Right renal cortex interstitium (tissue), 3 donors: ENCODE measurements at regions not wholly inside any gene's neighbourhood (a gene's known extent, or its start where the extent isn't known, plus 50 kb on each side); places are given as distances from the start of the nearest gene placed in this dataset.
"Not testable (repeated sequence)": the region's sequence is repeated elsewhere in the genome, so short reads cannot be mapped to it uniquely, and the experiment has no call there.

Experiments
- DNase-seq, 3 donors: peaks; one replicate each; pipeline ENCODE4 v3.0.0-alpha.2; 2013; ENCODE audit warnings: low read depth in 3 of 3, low spot score in 2 of 3

GRCh38 chr14:27849193-27849592 is 917.4 kb upstream of the FOXG1 start:
- DNase-seq, result not testable (repeated sequence)

- DNase-seq, result no peak
Measured at GRCh38 chr14:27862684-27863083, 903.9 kb upstream of the FOXG1 start.

- peak in 1 of 3 donors; percentile 13 for DNase-seq
Measured at GRCh38 chr14:27863166-27863565, 903.4 kb upstream of the FOXG1 start.

GRCh38 chr14:27881063-27881462 is 885.5 kb upstream of the FOXG1 start:
- DNase-seq, result no peak

- DNase-seq, result no peak
Measured at GRCh38 chr14:27881646-27882045, 884.9 kb upstream of the FOXG1 start.

- no peak for DNase-seq
Measured at GRCh38 chr14:27886256-27886655, 880.3 kb upstream of the FOXG1 start.

GRCh38 chr14:27890259-27890658 is 876.3 kb upstream of the FOXG1 start:
- no peak for DNase-seq

- not testable (repeated sequence) for DNase-seq
Measured at GRCh38 chr14:27908484-27908883, 858.1 kb upstream of the FOXG1 start.

GRCh38 chr14:27916326-27916725 is 850.3 kb upstream of the FOXG1 start:
- no peak for DNase-seq

- no peak for DNase-seq
Measured at GRCh38 chr14:27917896-27918295, 848.7 kb upstream of the FOXG1 start.

- DNase-seq, result no peak
Measured at GRCh38 chr14:27927519-27927918, 839.1 kb upstream of the FOXG1 start.

- no peak for DNase-seq
Measured at GRCh38 chr14:27929797-27930347, 836.7 kb upstream of the FOXG1 start.

GRCh38 chr14:27938392-27938791 is 828.2 kb upstream of the FOXG1 start:
- no peak for DNase-seq

GRCh38 chr14:27945512-27945911 is 821.1 kb upstream of the FOXG1 start:
- DNase-seq, result no peak

GRCh38 chr14:27958757-27959156 is 807.8 kb upstream of the FOXG1 start:
- no peak for DNase-seq

GRCh38 chr14:27995691-27996090 is 770.9 kb upstream of the FOXG1 start:
- no peak for DNase-seq

GRCh38 chr14:28001002-28001401 is 765.6 kb upstream of the FOXG1 start:
- DNase-seq, result no peak

- DNase-seq, result no peak
Measured at GRCh38 chr14:28012629-28013415, 753.8 kb upstream of the FOXG1 start.

GRCh38 chr14:28020112-28020511 is 746.5 kb upstream of the FOXG1 start:
- no peak for DNase-seq

GRCh38 chr14:28023853-28024252 is 742.7 kb upstream of the FOXG1 start:
- DNase-seq, result no peak

GRCh38 chr14:28052251-28052650 is 714.3 kb upstream of the FOXG1 start:
- no peak for DNase-seq

GRCh38 chr14:28055008-28055407 is 711.6 kb upstream of the FOXG1 start:
- no peak for DNase-seq
